HepG2 (cell line): ENCODE measurements at regions not wholly inside any gene's neighbourhood (a gene's known extent, or its start where the extent isn't known, plus 50 kb on each side); places are given as distances from the start of the nearest gene placed in this dataset.

ENCODE experiments used
- ATAC-seq: fragments of 200-7000 bp; cut with Tn5 transposase; 3 replicates; pipeline ENCODE4 v1.9.1; 2020; ENCODE audit warnings: mild to moderate bottlenecking, moderate library complexity
- BruUV-seq: library from RNA; stranded (reverse); fragments of 400-500 nt; replicated peaks from 2 replicates; lab custom pipeline; 2021; lab: Mats Ljungman, UMichigan
- CTCF ChIA-PET: fragments of 300-600 bp; formaldehyde crosslinking; extraction: SDS; loops from one replicate; lab custom pipeline; 2021; ENCODE audit warnings: low total read pairs, inconsistent platforms, low intra/inter-chr PET ratio; lab: Yijun Ruan, JAX
- POLR2A ChIA-PET: fragments of 350-600 bp; sonication (Branson Sonifier 250); formaldehyde crosslinking; loops from one replicate; lab custom pipeline; 2020; ENCODE audit warnings: antibody characterized with exemption, inconsistent platforms; lab: Yijun Ruan, JAX
- DNase-seq: peaks from one replicate; pipeline ENCODE4 v3.0.0-alpha.2; 2015; ENCODE audit warnings: low spot score
- FAIRE-seq: peaks from 3 replicates; lab custom pipeline; 2011; peaks lifted over from hg19 to GRCh38; lab: Jason Lieb, UNC
- H2AFZ ChIP-seq: one replicate; pipeline ENCODE4 v1.6.1; 2011; ENCODE audit warnings: low read length, inconsistent platforms
- H3K27ac ChIP-seq: fragments of 300-600 bp; 3 replicates; pipeline ENCODE4 v1.8.0; 2011; ENCODE audit warnings: mixed run types, mild to moderate bottlenecking, mixed read lengths, low read length, inconsistent platforms; ENCODE audit not compliant: insufficient read depth; ENCODE audit errors: extremely low read length
- H3K27me3 ChIP-seq, 2 experiments: fragments of 200-600 bp in 1 of 2; 2 replicates in 1 of 2; 3 replicates in 1 of 2; pipeline versions ENCODE4 v1.6.0 to v1.8.0; 2011; ENCODE audit warnings: low read length in 2 of 2, mild to moderate bottlenecking in 2 of 2, moderate library complexity in 2 of 2, inconsistent platforms in 1 of 2; ENCODE audit not compliant: insufficient read depth in 2 of 2, control insufficient read depth in 1 of 2
- H3K36me3 ChIP-seq, 2 experiments: fragments of 200-600 bp in 1 of 2; replicated peaks in 1 of 2; 2 replicates in 1 of 2; 3 replicates in 1 of 2; pipeline versions ENCODE4 v1.5.1 to v1.8.0; 2011; ENCODE audit warnings: low read length in 2 of 2, inconsistent platforms in 1 of 2; ENCODE audit not compliant: insufficient read depth in 2 of 2, control insufficient read depth in 1 of 2
- H3K4me1 ChIP-seq: 2 replicates; pipeline ENCODE4 v1.5.1; 2012; ENCODE audit warnings: low read length, inconsistent platforms; ENCODE audit not compliant: insufficient read depth
- H3K4me2 ChIP-seq: 2 replicates; pipeline ENCODE4 v1.6.0; 2011; ENCODE audit warnings: low read depth, low read length, inconsistent platforms
- H3K4me3 ChIP-seq, 3 experiments: fragments of 200-600 bp in 1 of 3; sonication (generic), shearing (Covaris generic) in 1 of 3; replicated peaks in 1 of 3; 2 replicates each; pipeline ENCODE4 v1.5.1; 2011 to 2016; ENCODE audit warnings: low read length in 3 of 3, inconsistent platforms in 2 of 3, low read depth in 2 of 3, mild to moderate bottlenecking in 2 of 3, control low read depth in 1 of 3, mixed read lengths in 1 of 3; ENCODE audit not compliant: insufficient read depth in 1 of 3
- H3K79me2 ChIP-seq: one replicate; pipeline ENCODE4 v1.6.1; 2011; ENCODE audit warnings: low read length, inconsistent platforms; ENCODE audit not compliant: insufficient read depth
- H3K9ac ChIP-seq: 2 replicates; pipeline ENCODE4 v1.6.0; 2011; ENCODE audit warnings: mild to moderate bottlenecking, low read depth, low read length, inconsistent platforms; ENCODE audit not compliant: insufficient read depth
- H3K9me3 ChIP-seq: 2 replicates; pipeline ENCODE4 v1.5.1; 2012; ENCODE audit warnings: mild to moderate bottlenecking, low read length
- H4K20me1 ChIP-seq: 2 replicates; pipeline ENCODE4 v1.6.0; 2011; ENCODE audit warnings: inconsistent platforms, mild to moderate bottlenecking, low read length, moderate library complexity; ENCODE audit not compliant: insufficient read depth
- FUBP1 ChIP-seq: sonication (generic); formaldehyde crosslinking; IDR thresholded peaks from 2 replicates; pipeline ENCODE4 v1.5.1; 2020; ENCODE audit warnings: missing genetic modification reagents, mild to moderate bottlenecking, borderline replicate concordance
- GATAD2A ChIP-seq: IDR thresholded peaks from 2 replicates; pipeline ENCODE4 v1.6.1; 2016
- HNF4A ChIP-seq: sonication (generic); formaldehyde crosslinking; IDR thresholded peaks from 2 replicates; pipeline ENCODE4 v1.4.0; 2020; ENCODE audit warnings: missing genetic modification reagents
- MAX ChIP-seq: IDR thresholded peaks from 2 replicates; pipeline ENCODE4 v1.6.1; 2012; ENCODE audit warnings: inconsistent platforms
- PRDM15 ChIP-seq: sonication (generic); formaldehyde crosslinking; IDR thresholded peaks from 2 replicates; pipeline ENCODE4 v1.4.0; 2020; ENCODE audit warnings: missing genetic modification reagents
- RBAK ChIP-seq: sonication (generic); formaldehyde crosslinking; IDR thresholded peaks from 2 replicates; pipeline ENCODE4 v1.5.1; 2020; ENCODE audit warnings: mild to moderate bottlenecking, missing genetic modification reagents
- ZNF235 ChIP-seq: sonication (generic); formaldehyde crosslinking; IDR thresholded peaks from 2 replicates; pipeline ENCODE4 v1.8.1; 2023; ENCODE audit warnings: mild to moderate bottlenecking, missing genetic modification reagents, borderline replicate concordance
- ZNF382 ChIP-seq: sonication (generic); formaldehyde crosslinking; IDR thresholded peaks from 2 replicates; pipeline ENCODE4 v1.5.0; 2020; ENCODE audit warnings: missing genetic modification reagents, mild to moderate bottlenecking, borderline replicate concordance
- ZNF607 ChIP-seq: sonication (generic); formaldehyde crosslinking; IDR thresholded peaks from 2 replicates; pipeline ENCODE4 v1.5.1; 2020; ENCODE audit warnings: missing genetic modification reagents, mild to moderate bottlenecking, borderline replicate concordance
- WGBS: methylation state at CpG from one replicate; pipeline ENCODE4 v1.1.6; 2017; ENCODE audit warnings: low lambda C conversion rate; 5-methylcytosine and 5-hydroxymethylcytosine counted together
- in situ Hi-C: cut with HindIII; loops from 2 replicates; pipeline ENCODE4 v1.10.0; 2017; ENCODE audit warnings: low pct_unique_long_range_greater_than_20kb; ENCODE audit not compliant: extremely low pct_ligation_motif_present
- intact Hi-C: fragments of 100-400 bp; cut with micrococcal nuclease; formaldehyde crosslinking; loops from one replicate; pipeline ENCODE4 v1.10.0; 2022; ENCODE audit not compliant: unreplicated experiment

- Histone ChIP-seq H3K4me3 (no peak overlapping the region), H4K20me1 (no peaks in the 10 kb centered on the region), H3K27me3 (no peaks in the 10 kb centered on the region), H3K9ac (no peak overlapping the region), H3K36me3 (no peaks in the 10 kb centered on the region), H3K27ac (no peak overlapping the region), H2AFZ (no peak overlapping the region), H3K79me2 (no peaks in the 10 kb centered on the region), H3K4me1 (no peaks in the 10 kb centered on the region), H3K9me3 (peaks cover 42% of the 10 kb centered on the region), H3K4me2 (no peak overlapping the region)
- WGBS = 0% methylated on average over 1 of the region's 1 CpG
- CTCF ChIA-PET = no interaction called here
- intact Hi-C loops = no loop called here
- DNase-seq (no peak), FAIRE-seq (no peak), ATAC-seq (no peak)
- in situ Hi-C loops = no loop called here
- no TSS peak for BruUV-seq
- TF ChIP-seq PRDM15 (CRISPR knock-in tag) = no peak
- TF ChIP-seq ZNF607 (CRISPR knock-in tag) = no peak
- no peak for TF ChIP-seq HNF4A (CRISPR knock-in tag)
- no peak for TF ChIP-seq ZNF235 (CRISPR knock-in tag)
- POLR2A ChIA-PET = no interaction called here
Observed at GRCh38 chr11:23772081-23772480, 724.8 kb upstream of the LUZP2 start.

- Histone ChIP-seq H4K20me1 (no peaks in the 10 kb centered on the region), H3K4me3 (no peak overlapping the region), H3K4me1 (no peaks in the 10 kb centered on the region), H3K9ac (no peak overlapping the region), H3K9me3 (no peaks in the 10 kb centered on the region), H3K4me2 (no peak overlapping the region), H2AFZ (no peak overlapping the region), H3K27me3 (no peaks in the 10 kb centered on the region), H3K27ac (no peak overlapping the region), H3K36me3 (no peaks in the 10 kb centered on the region), H3K79me2 (no peaks in the 10 kb centered on the region)
- no peak for DNase-seq
- WGBS = 5% methylated on average over 1 of the region's 1 CpG
- ChIA-PET POLR2A (no interaction called here), CTCF (no interaction called here)
- no peak for ATAC-seq
- in situ Hi-C loops = no loop called here
- no peak for FAIRE-seq
- BruUV-seq = no TSS peak
- intact Hi-C loops = no loop called here
- TF ChIP-seq RBAK (CRISPR knock-in tag) = no peak
- TF ChIP-seq FUBP1 (CRISPR knock-in tag) = no peak
- TF ChIP-seq GATAD2A (CRISPR knock-in tag) = no peak
- TF ChIP-seq MAX = no peak
- no peak for TF ChIP-seq PRDM15 (CRISPR knock-in tag)
- no peak for TF ChIP-seq ZNF382 (CRISPR knock-in tag)
Observed at GRCh38 chr11:23778971-23779370, 717.9 kb upstream of the LUZP2 start.
